NCI-H1105 treated with DMSO at 0.1 percent for 48 hours (cell line): ENCODE measurements at regions not wholly inside any gene's neighbourhood (a gene's known extent, or its start where the extent isn't known, plus 50 kb on each side); places are given as distances from the start of the nearest gene placed in this dataset.
A peak's percentile ranks its signal among the peaks of the same experiment; 100 is the strongest.
"Not testable (repeated sequence)": the region's sequence is repeated elsewhere in the genome, so short reads cannot be mapped to it uniquely, and the experiment has no call there.

Experiments used
- DNase-seq: peaks from one replicate; lab custom pipeline; 2025; lab: John Stamatoyannopoulos, UW

GRCh38 chr16:65763640-65764305 is 602.7 kb upstream of the CDH5 start:
- DNase-seq: no peak

- DNase-seq: no peak
Observed at GRCh38 chr16:65760874-65761273, 605.6 kb upstream of the CDH5 start.

- no peak for DNase-seq
Observed at GRCh38 chr16:65758620-65759019, 607.9 kb upstream of the CDH5 start.

GRCh38 chr16:65757064-65757463 is 609.4 kb upstream of the CDH5 start:
- DNase-seq: peak; percentile 33

- DNase-seq: no peak
Observed at GRCh38 chr16:65756163-65756562, 610.3 kb upstream of the CDH5 start.

- DNase-seq: no peak
Observed at GRCh38 chr16:65754820-65755691, 611.4 kb upstream of the CDH5 start.

GRCh38 chr16:65752522-65752844 is 614.0 kb upstream of the CDH5 start:
- no peak for DNase-seq

GRCh38 chr16:65751622-65752521 is 614.6 kb upstream of the CDH5 start:
- DNase-seq: no peak

- DNase-seq: no peak
Observed at GRCh38 chr16:65749506-65749905, 617.0 kb upstream of the CDH5 start.

GRCh38 chr16:65746941-65747340 is 619.5 kb upstream of the CDH5 start:
- DNase-seq: no peak

- DNase-seq: peak; percentile 40
Observed at GRCh38 chr16:65745201-65745708, 621.2 kb upstream of the CDH5 start.

- DNase-seq: no peak
Observed at GRCh38 chr16:65744401-65744800, 622.1 kb upstream of the CDH5 start.

GRCh38 chr16:65743558-65743957 is 621.7 kb upstream of the CDH11 start:
- no peak for DNase-seq

GRCh38 chr16:65740711-65741110 is 618.8 kb upstream of the CDH11 start:
- no peak for DNase-seq

- DNase-seq: no peak
Observed at GRCh38 chr16:65739518-65739917, 617.7 kb upstream of the CDH11 start.

GRCh38 chr16:65737831-65738230 is 616.0 kb upstream of the CDH11 start:
- DNase-seq: peak; percentile 67

GRCh38 chr16:65735615-65736014 is 613.8 kb upstream of the CDH11 start:
- not testable (repeated sequence) for DNase-seq

- no peak for DNase-seq
Observed at GRCh38 chr16:65733721-65734120, 611.9 kb upstream of the CDH11 start.

GRCh38 chr16:65731833-65732232 is 610.0 kb upstream of the CDH11 start:
- DNase-seq: no peak

GRCh38 chr16:65728652-65729051 is 606.8 kb upstream of the CDH11 start:
- DNase-seq: no peak

GRCh38 chr16:65728167-65728566 is 606.3 kb upstream of the CDH11 start:
- DNase-seq: no peak

- DNase-seq: no peak
Observed at GRCh38 chr16:65727534-65728137, 605.8 kb upstream of the CDH11 start.
